ENCODE measurements at regions not wholly inside any gene's neighbourhood (a gene's known extent, or its start where the extent isn't known, plus 50 kb on each side); places are given as distances from the start of the nearest gene placed in this dataset.

DNA sequence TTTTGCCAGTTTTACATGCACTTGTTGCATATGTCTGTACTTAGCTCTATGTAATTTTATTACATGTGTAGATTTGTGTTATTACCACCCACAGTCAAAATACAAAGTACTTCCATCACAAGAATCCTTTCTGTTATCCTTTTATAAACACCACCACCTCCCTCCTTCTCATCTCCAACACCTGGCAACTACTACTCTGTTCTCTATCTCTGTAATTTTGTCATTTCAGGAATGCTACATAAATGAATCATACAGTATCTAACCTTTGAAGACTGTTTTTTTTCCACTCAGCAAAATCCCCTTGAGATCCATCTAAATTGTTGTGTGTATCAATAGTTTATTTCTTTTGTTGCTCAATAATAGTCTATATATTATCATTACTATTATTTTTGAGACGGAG is 64.5 kb upstream of the COP1 start:
- TF ChIP-seq POLR2A (IDR thresholded peaks at IDR 0.05), result no peak
- TF ChIP-seq, protein P1, sequence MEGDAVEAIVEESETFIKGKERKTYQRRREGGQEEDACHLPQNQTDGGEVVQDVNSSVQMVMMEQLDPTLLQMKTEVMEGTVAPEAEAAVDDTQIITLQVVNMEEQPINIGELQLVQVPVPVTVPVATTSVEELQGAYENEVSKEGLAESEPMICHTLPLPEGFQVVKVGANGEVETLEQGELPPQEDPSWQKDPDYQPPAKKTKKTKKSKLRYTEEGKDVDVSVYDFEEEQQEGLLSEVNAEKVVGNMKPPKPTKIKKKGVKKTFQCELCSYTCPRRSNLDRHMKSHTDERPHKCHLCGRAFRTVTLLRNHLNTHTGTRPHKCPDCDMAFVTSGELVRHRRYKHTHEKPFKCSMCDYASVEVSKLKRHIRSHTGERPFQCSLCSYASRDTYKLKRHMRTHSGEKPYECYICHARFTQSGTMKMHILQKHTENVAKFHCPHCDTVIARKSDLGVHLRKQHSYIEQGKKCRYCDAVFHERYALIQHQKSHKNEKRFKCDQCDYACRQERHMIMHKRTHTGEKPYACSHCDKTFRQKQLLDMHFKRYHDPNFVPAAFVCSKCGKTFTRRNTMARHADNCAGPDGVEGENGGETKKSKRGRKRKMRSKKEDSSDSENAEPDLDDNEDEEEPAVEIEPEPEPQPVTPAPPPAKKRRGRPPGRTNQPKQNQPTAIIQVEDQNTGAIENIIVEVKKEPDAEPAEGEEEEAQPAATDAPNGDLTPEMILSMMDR (IDR thresholded peaks at IDR 0.05), result no peak

Measured in prostate gland (tissue), 2 donors.